ENCODE measurements at regions not wholly inside any gene's neighbourhood (a gene's known extent, or its start where the extent isn't known, plus 50 kb on each side); places are given as distances from the start of the nearest gene placed in this dataset.
A peak's percentile ranks its signal among the peaks of the same experiment; 100 is the strongest.

DNA sequence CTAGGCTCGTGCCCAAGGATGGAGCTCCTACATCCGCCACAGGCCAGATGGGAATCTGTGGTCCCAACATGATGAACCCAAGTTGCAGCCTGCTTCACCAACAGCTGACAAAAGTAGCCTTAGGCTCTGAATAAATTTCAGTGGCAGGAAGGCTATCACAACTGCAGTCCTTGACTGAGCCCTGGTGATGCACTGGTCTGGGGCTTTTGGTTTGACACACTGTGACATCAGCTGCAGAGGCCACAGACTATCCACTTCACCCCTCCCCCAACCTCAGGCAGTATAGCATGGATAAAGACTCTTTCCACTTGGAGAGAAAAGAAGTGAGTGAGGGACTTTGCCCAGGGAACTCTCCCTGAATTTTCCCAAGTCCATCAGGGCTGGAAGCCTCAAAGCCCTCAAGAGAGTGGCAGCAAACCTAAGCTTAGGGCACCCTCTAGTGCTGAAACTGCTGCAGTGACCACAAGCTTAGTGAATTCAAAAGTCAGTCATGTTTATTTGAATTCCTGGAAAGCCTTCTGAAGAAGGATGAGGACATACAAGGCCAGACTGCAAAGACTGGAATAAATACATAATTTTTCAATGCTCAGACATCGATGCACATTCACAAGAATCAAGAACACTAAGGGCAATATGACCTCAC, 135.0 kb upstream of the TENT5D start:
- Histone ChIP-seq H3K4me3 (ENCODE audit: low read length in 3 of 3) (no peak overlapping the region), H3K36me3 (ENCODE audit: control insufficient read depth in 2 of 3, insufficient read depth in 3 of 3, low read length in 3 of 3) (no peaks in the 10 kb centered on the region), H3K27ac (ENCODE audit: low read depth in 2 of 2, low read length in 2 of 2) (no peak overlapping the region), H3K9ac (ENCODE audit: low read length in 3 of 3) (no peak overlapping the region), H3K27me3 (ENCODE audit: control insufficient read depth, insufficient read depth, low read length) (no peaks in the 10 kb centered on the region), H3K4me1 (ENCODE audit: control insufficient read depth in 2 of 3, insufficient read depth in 2 of 3, low read depth in 1 of 3, low read length in 3 of 3) (no peaks in the 10 kb centered on the region), H3K9me3 (ENCODE audit: control insufficient read depth in 2 of 3, insufficient read depth in 1 of 3, low read length in 3 of 3) (no peaks in the 10 kb centered on the region)
- FAIRE-seq = peak; percentile 73
- DNase-seq = peak in 4 of 5 donors; percentile 38 to 64 (median 39)
- intact Hi-C loops (cut with DNase I) = no loop called here
- TF ChIP-seq, protein P1, sequence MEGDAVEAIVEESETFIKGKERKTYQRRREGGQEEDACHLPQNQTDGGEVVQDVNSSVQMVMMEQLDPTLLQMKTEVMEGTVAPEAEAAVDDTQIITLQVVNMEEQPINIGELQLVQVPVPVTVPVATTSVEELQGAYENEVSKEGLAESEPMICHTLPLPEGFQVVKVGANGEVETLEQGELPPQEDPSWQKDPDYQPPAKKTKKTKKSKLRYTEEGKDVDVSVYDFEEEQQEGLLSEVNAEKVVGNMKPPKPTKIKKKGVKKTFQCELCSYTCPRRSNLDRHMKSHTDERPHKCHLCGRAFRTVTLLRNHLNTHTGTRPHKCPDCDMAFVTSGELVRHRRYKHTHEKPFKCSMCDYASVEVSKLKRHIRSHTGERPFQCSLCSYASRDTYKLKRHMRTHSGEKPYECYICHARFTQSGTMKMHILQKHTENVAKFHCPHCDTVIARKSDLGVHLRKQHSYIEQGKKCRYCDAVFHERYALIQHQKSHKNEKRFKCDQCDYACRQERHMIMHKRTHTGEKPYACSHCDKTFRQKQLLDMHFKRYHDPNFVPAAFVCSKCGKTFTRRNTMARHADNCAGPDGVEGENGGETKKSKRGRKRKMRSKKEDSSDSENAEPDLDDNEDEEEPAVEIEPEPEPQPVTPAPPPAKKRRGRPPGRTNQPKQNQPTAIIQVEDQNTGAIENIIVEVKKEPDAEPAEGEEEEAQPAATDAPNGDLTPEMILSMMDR (IDR thresholded peaks at IDR 0.05; ENCODE audit: borderline replicate concordance, extremely low read depth, insufficient read depth) = peak; percentile 56

DNA sequence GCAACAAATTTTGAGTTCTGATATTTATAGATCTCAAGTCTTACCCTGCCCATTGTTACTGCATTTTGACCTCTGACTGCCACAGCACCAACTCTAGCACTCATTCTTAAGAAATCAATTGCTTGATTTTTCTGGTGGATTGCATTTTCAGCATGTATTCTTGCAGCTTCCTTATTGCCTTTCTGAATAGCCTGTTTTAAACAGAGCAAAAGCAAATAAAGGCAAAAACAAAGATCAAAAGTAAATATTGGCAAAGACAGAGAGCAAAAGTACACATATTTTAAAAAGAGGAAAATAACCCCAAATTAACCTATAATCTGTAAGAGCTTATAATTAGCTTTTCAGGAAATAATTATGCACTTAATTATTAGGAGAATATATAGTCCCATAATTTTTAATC, 129.4 kb upstream of the TENT5D start:
- no peak overlapping the region for H3K9ac ChIP-seq (ENCODE audit: low read length in 3 of 3)
- H3K4me3 ChIP-seq (ENCODE audit: low read length in 3 of 3) = no peak overlapping the region
- DNase-seq (no peak), FAIRE-seq (no peak)
- H3K36me3 ChIP-seq (ENCODE audit: control insufficient read depth in 2 of 3, insufficient read depth in 3 of 3, low read length in 3 of 3) = no peaks in the 10 kb centered on the region
- intact Hi-C loops (cut with DNase I) = no loop called here
- TF ChIP-seq, protein P1 (IDR thresholded peaks at IDR 0.05; ENCODE audit: borderline replicate concordance, extremely low read depth, insufficient read depth) = no peak
- H3K9me3 ChIP-seq (ENCODE audit: control insufficient read depth in 2 of 3, insufficient read depth in 1 of 3, low read length in 3 of 3) = no peaks in the 10 kb centered on the region
- no peak overlapping the region for H3K27ac ChIP-seq (ENCODE audit: low read depth in 2 of 2, low read length in 2 of 2)
- no peaks in the 10 kb centered on the region for H3K27me3 ChIP-seq (ENCODE audit: control insufficient read depth, insufficient read depth, low read length)
- no peaks in the 10 kb centered on the region for H3K4me1 ChIP-seq (ENCODE audit: control insufficient read depth in 2 of 3, insufficient read depth in 2 of 3, low read depth in 1 of 3, low read length in 3 of 3)

DNA sequence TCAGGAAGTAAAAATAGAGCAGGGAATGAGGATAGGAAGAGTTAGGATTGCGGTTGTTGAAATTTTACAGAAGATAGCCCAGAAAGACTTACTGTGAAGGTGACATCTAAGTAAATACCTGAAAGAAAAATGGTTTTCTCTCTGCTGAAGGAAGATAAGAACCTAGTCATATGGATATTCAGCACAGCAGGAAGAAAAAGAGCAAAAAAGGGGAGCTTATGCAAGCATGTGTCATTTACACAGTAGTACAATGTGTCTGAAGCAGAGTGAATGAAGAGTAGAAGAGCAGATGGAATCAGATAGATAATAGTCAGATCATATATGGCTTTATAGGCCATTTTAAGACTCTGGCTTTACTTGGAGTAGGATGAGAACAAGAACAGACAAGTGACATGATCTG, 126.9 kb upstream of the TENT5D start:
- Histone ChIP-seq H3K27ac (ENCODE audit: low read depth in 2 of 2, low read length in 2 of 2) (no peak overlapping the region), H3K36me3 (ENCODE audit: control insufficient read depth in 2 of 3, insufficient read depth in 3 of 3, low read length in 3 of 3) (no peaks in the 10 kb centered on the region), H3K4me3 (ENCODE audit: low read length in 3 of 3) (no peak overlapping the region), H3K9ac (ENCODE audit: low read length in 3 of 3) (no peak overlapping the region), H3K4me1 (ENCODE audit: control insufficient read depth in 2 of 3, insufficient read depth in 2 of 3, low read depth in 1 of 3, low read length in 3 of 3) (no peaks in the 10 kb centered on the region), H3K27me3 (ENCODE audit: control insufficient read depth, insufficient read depth, low read length) (no peaks in the 10 kb centered on the region), H3K9me3 (ENCODE audit: control insufficient read depth in 2 of 3, insufficient read depth in 1 of 3, low read length in 3 of 3) (no peaks in the 10 kb centered on the region)
- intact Hi-C loops (cut with DNase I) = no loop called here
- DNase-seq (no peak), FAIRE-seq (no peak)
- TF ChIP-seq, protein P1 (IDR thresholded peaks at IDR 0.05; ENCODE audit: borderline replicate concordance, extremely low read depth, insufficient read depth) = no peak

DNA sequence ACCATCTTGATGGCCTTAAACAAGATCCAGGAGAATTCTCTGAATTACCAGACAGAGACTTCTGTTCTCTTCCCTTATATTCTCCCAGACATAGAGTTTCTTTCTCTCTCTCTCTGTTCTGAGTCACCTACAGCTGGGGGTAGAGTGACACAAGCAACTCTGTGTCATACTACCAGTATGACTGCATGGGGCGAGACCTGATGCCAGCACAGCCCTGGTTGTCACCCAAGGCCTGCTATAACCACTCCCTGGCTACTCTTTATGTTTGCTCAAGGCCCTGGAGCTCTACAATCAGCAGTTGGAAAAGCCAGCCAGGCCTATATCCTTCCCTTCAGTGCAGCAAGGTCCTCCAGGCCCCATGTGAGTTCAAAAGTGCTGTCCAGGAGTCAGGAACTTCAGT, 114.2 kb upstream of the TENT5D start:
- no peaks in the 10 kb centered on the region for H3K9me3 ChIP-seq (ENCODE audit: control insufficient read depth in 2 of 3, insufficient read depth in 1 of 3, low read length in 3 of 3)
- H3K36me3 ChIP-seq (ENCODE audit: control insufficient read depth in 2 of 3, insufficient read depth in 3 of 3, low read length in 3 of 3) = no peaks in the 10 kb centered on the region
- no peaks in the 10 kb centered on the region for H3K27me3 ChIP-seq (ENCODE audit: control insufficient read depth, insufficient read depth, low read length)
- DNase-seq = no peak
- no peaks in the 10 kb centered on the region for H3K4me1 ChIP-seq (ENCODE audit: control insufficient read depth in 2 of 3, insufficient read depth in 2 of 3, low read depth in 1 of 3, low read length in 3 of 3)
- TF ChIP-seq, protein P1 (IDR thresholded peaks at IDR 0.05; ENCODE audit: borderline replicate concordance, extremely low read depth, insufficient read depth) = no peak
- H3K4me3 ChIP-seq (ENCODE audit: low read length in 3 of 3) = no peak overlapping the region
- FAIRE-seq = no peak
- no peak overlapping the region for H3K27ac ChIP-seq (ENCODE audit: low read depth in 2 of 2, low read length in 2 of 2)
- intact Hi-C loops (cut with DNase I) = no loop called here
- H3K9ac ChIP-seq (ENCODE audit: low read length in 3 of 3) = no peak overlapping the region

Measured in kidney (tissue), 13 donors.